Smooth muscle cell (in vitro differentiated cells): ENCODE measurements at regions not wholly inside any gene's neighbourhood (a gene's known extent, or its start where the extent isn't known, plus 50 kb on each side); places are given as distances from the start of the nearest gene placed in this dataset.

ENCODE experiments used
- DNase-seq: peaks from one replicate; lab custom pipeline; 2025; ENCODE audit not compliant: unreplicated experiment; lab: John Stamatoyannopoulos, UW
- H2AFZ ChIP-seq: fragments of 200-600 bp; sonication (generic); 2 replicates; pipeline ENCODE4 v1.6.0; 2016; ENCODE audit warnings: antibody characterized with exemption, low read depth, mild to moderate bottlenecking
- H3F3A ChIP-seq: fragments of 200-600 bp; sonication (generic); 2 replicates; pipeline ENCODE4 v1.6.0; 2017; ENCODE audit warnings: antibody characterized with exemption, low read depth
- H3K27ac ChIP-seq: fragments of 200-600 bp; sonication (generic); 2 replicates; pipeline ENCODE4 v1.5.1; 2016; ENCODE audit warnings: low read depth, mild to moderate bottlenecking
- H3K27me3 ChIP-seq: fragments of 200-600 bp; sonication (generic); 2 replicates; pipeline ENCODE4 v1.6.1; 2016; ENCODE audit warnings: low read depth, mild to moderate bottlenecking
- H3K36me3 ChIP-seq: fragments of 200-600 bp; sonication (generic); 2 replicates; pipeline ENCODE4 v1.5.1; 2016; ENCODE audit warnings: low read depth
- H3K4me1 ChIP-seq: fragments of 200-600 bp; sonication (generic); 2 replicates; pipeline ENCODE4 v1.5.1; 2016; ENCODE audit warnings: low read depth
- H3K4me2 ChIP-seq: fragments of 200-600 bp; sonication (generic); 2 replicates; pipeline ENCODE4 v1.6.0; 2016; ENCODE audit warnings: mild to moderate bottlenecking
- H3K4me3 ChIP-seq: fragments of 200-600 bp; sonication (generic); 2 replicates; pipeline ENCODE4 v1.5.1; 2016; ENCODE audit warnings: mild to moderate bottlenecking
- H3K79me2 ChIP-seq: fragments of 200-600 bp; sonication (generic); 2 replicates; pipeline ENCODE4 v1.6.0; 2016; ENCODE audit warnings: low read depth, mild to moderate bottlenecking
- H3K9ac ChIP-seq: fragments of 200-600 bp; sonication (generic); 2 replicates; pipeline ENCODE4 v1.6.0; 2016; ENCODE audit warnings: low read depth
- H3K9me3 ChIP-seq: fragments of 200-600 bp; sonication (generic); replicated peaks from 2 replicates; pipeline ENCODE4 v1.5.1; 2016; ENCODE audit warnings: low read depth
- H4K20me1 ChIP-seq: fragments of 200-600 bp; sonication (generic); 2 replicates; pipeline ENCODE4 v1.6.0; 2016; ENCODE audit warnings: low read depth
- CTCF ChIP-seq: fragments of 200-600 bp; sonication (generic); IDR thresholded peaks from 2 replicates; pipeline ENCODE4 v1.5.1; 2017; ENCODE audit warnings: borderline replicate concordance, mild to moderate bottlenecking, antibody characterized with exemption; ENCODE audit not compliant: insufficient read depth, poor library complexity, severe bottlenecking
- WGBS: methylation state at CpG from one replicate; pipeline ENCODE4 v1.1.7; 2016; ENCODE audit warnings: low lambda C conversion rate; 5-methylcytosine and 5-hydroxymethylcytosine counted together

DNA sequence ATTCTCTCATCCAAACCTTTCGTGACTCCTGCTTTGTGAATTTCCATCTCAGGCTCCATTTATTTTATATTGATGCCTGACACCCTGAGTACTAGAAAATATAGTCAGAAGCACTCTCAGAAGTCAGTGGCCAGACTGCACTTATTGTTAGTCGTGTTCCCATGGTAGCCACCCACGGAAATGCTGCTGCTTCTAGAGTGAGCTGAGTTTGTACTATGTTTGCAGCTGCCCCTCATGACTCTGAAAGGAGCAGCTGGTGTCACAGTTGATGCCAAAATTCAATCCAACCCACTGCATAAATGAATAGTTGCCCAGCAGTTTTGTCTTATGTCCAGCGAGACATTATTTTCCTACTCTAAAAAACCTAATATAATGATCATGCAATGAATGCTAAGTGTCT lies 265.2 kb upstream of the SPHKAP start:
- H3K4me3 ChIP-seq, result no peak overlapping the region
- no peaks in the 10 kb centered on the region for H3F3A ChIP-seq
- no peaks in the 10 kb centered on the region for H3K36me3 ChIP-seq
- no peak for TF ChIP-seq CTCF
- no peak overlapping the region for H3K4me2 ChIP-seq
- no peaks in the 10 kb centered on the region for H4K20me1 ChIP-seq
- H3K27ac ChIP-seq, result no peak overlapping the region
- H3K79me2 ChIP-seq, result no peaks in the 10 kb centered on the region
- no peak overlapping the region for H3K9ac ChIP-seq
- WGBS, result 76% methylated on average over 4 of the region's 4 CpGs
- H2AFZ ChIP-seq, result no peak overlapping the region
- DNase-seq, result no peak
- no peaks in the 10 kb centered on the region for H3K27me3 ChIP-seq
- no peaks in the 10 kb centered on the region for H3K4me1 ChIP-seq
- H3K9me3 ChIP-seq, result no peaks in the 10 kb centered on the region

- 85% methylated on average over 4 of the region's 4 CpGs for WGBS
- TF ChIP-seq CTCF, result no peak
- no peaks in the 10 kb centered on the region for H3K4me1 ChIP-seq
- no peaks in the 10 kb centered on the region for H4K20me1 ChIP-seq
- H3K27me3 ChIP-seq, result no peaks in the 10 kb centered on the region
- DNase-seq, result no peak
- H3K36me3 ChIP-seq, result no peaks in the 10 kb centered on the region
- H3K4me3 ChIP-seq, result no peak overlapping the region
- no peaks in the 10 kb centered on the region for H3K9me3 ChIP-seq
- no peak overlapping the region for H2AFZ ChIP-seq
- no peaks in the 10 kb centered on the region for H3F3A ChIP-seq
- no peak overlapping the region for H3K27ac ChIP-seq
- H3K4me2 ChIP-seq, result no peak overlapping the region
- no peaks in the 10 kb centered on the region for H3K79me2 ChIP-seq
- no peak overlapping the region for H3K9ac ChIP-seq
These were observed 262.7 kb upstream of the SPHKAP start for GRCh38 chr2:228444161-228444560.

GRCh38 chr2:228433721-228434120 lies 252.2 kb upstream of the SPHKAP start:
- Histone ChIP-seq H3F3A (no peaks in the 10 kb centered on the region), H3K4me2 (no peak overlapping the region), H2AFZ (no peak overlapping the region), H3K36me3 (no peaks in the 10 kb centered on the region), H4K20me1 (no peaks in the 10 kb centered on the region), H3K27ac (no peak overlapping the region), H3K4me3 (no peak overlapping the region), H3K79me2 (no peaks in the 10 kb centered on the region), H3K9me3 (no peaks in the 10 kb centered on the region), H3K4me1 (no peaks in the 10 kb centered on the region), H3K9ac (no peak overlapping the region), H3K27me3 (no peaks in the 10 kb centered on the region)
- DNase-seq, result no peak
- TF ChIP-seq CTCF, result no peak

DNA sequence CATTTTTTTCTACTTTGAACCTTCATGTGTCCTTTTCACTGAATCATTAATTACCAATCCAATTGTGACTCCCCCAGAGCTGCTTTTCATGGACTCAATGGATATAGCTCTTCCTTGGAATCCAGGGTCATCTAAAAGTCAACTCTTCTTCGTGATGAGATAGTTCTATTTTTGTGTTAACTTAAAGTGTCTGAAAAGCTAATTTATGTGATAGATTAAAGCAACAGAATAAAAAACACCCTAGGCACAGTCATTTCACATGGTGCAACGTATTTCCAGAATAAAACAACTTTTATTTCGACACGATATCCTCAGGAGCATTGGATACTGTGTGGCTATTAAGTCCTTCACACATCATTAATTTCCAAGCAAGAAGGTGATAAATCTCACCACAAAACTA lies 250.6 kb upstream of the SPHKAP start:
- Histone ChIP-seq H3K79me2 (no peaks in the 10 kb centered on the region), H4K20me1 (no peaks in the 10 kb centered on the region), H3K27ac (no peak overlapping the region), H3K27me3 (no peaks in the 10 kb centered on the region), H3K36me3 (no peaks in the 10 kb centered on the region), H3F3A (no peaks in the 10 kb centered on the region), H3K9me3 (peaks cover 2% of the 10 kb centered on the region), H2AFZ (no peak overlapping the region), H3K4me3 (no peak overlapping the region), H3K4me2 (no peak overlapping the region), H3K4me1 (no peaks in the 10 kb centered on the region), H3K9ac (no peak overlapping the region)
- no peak for DNase-seq
- WGBS, result 76% methylated on average over 4 of the region's 4 CpGs
- no peak for TF ChIP-seq CTCF
